Epidermal melanocyte (primary cell): ENCODE measurements at regions not wholly inside any gene's neighbourhood (a gene's known extent, or its start where the extent isn't known, plus 50 kb on each side); places are given as distances from the start of the nearest gene placed in this dataset.
"Not testable (repeated sequence)": the region's sequence is repeated elsewhere in the genome, so short reads cannot be mapped to it uniquely, and the experiment has no call there.

Experiments
- DNase-seq: peaks from one replicate; pipeline ENCODE4 v3.0.0; 2011; ENCODE audit warnings: low spot score; ENCODE audit not compliant: insufficient read length

GRCh38 chr12:13443498-13443897 is 247.0 kb downstream of the EMP1 start:
- DNase-seq: no peak

GRCh38 chr12:13443028-13443427 is 246.5 kb downstream of the EMP1 start:
- DNase-seq: no peak

- no peak for DNase-seq
These were observed 245.9 kb downstream of the EMP1 start for GRCh38 chr12:13442457-13442856.

- DNase-seq: no peak
These were observed 244.3 kb downstream of the EMP1 start for GRCh38 chr12:13440844-13441243.

GRCh38 chr12:13437541-13437940 is 241.0 kb downstream of the EMP1 start:
- DNase-seq: no peak

- DNase-seq: no peak
These were observed 240.3 kb downstream of the EMP1 start for GRCh38 chr12:13436696-13437391.

- no peak for DNase-seq
These were observed 239.7 kb downstream of the EMP1 start for GRCh38 chr12:13436182-13436581.

- no peak for DNase-seq
These were observed 238.9 kb downstream of the EMP1 start for GRCh38 chr12:13435235-13435933.

GRCh38 chr12:13433768-13434167 is 237.2 kb downstream of the EMP1 start:
- DNase-seq: no peak

- DNase-seq: no peak
These were observed 234.5 kb downstream of the EMP1 start for GRCh38 chr12:13431041-13431440.

- no peak for DNase-seq
These were observed 232.2 kb downstream of the EMP1 start for GRCh38 chr12:13428538-13429265.

- DNase-seq: no peak
These were observed 229.2 kb downstream of the EMP1 start for GRCh38 chr12:13425766-13426165.

GRCh38 chr12:13422291-13422690 is 225.8 kb downstream of the EMP1 start:
- DNase-seq: no peak

GRCh38 chr12:13417516-13417915 is 221.0 kb downstream of the EMP1 start:
- DNase-seq: no peak

GRCh38 chr12:13411287-13411686 is 214.8 kb downstream of the EMP1 start:
- DNase-seq: no peak

GRCh38 chr12:13405961-13406703 is 209.6 kb downstream of the EMP1 start:
- DNase-seq: no peak

- no peak for DNase-seq
These were observed 208.3 kb downstream of the EMP1 start for GRCh38 chr12:13404631-13405473.

- no peak for DNase-seq
These were observed 207.6 kb downstream of the EMP1 start for GRCh38 chr12:13404111-13404628.

- not testable (repeated sequence) for DNase-seq
These were observed 194.8 kb downstream of the EMP1 start for GRCh38 chr12:13391375-13391774.

- no peak for DNase-seq
These were observed 194.4 kb downstream of the EMP1 start for GRCh38 chr12:13390918-13391317.
